T-helper 1 cell treated with Interleukin-12 subunit alpha and Interleukin-12 subunit beta and Interleukin-4 antibody, amounts not matched to agents 30 ng/mL and 1 ng/mL, for 36 hours (primary cell): ENCODE measurements at regions not wholly inside any gene's neighbourhood (a gene's known extent, or its start where the extent isn't known, plus 50 kb on each side); places are given as distances from the start of the nearest gene placed in this dataset.

Experiments used
- intact Hi-C: fragments of 100-400 bp; cut with micrococcal nuclease; formaldehyde crosslinking; loops from one replicate; pipeline ENCODE4 v1.15.1; 2024

- intact Hi-C loops, result no loop called here
Observed at GRCh38 chr17:73882590-73882989, 238.3 kb upstream of the SDK2 start.

- intact Hi-C loops, result no loop called here
Observed at GRCh38 chr17:73883175-73883574, 238.9 kb upstream of the SDK2 start.

GRCh38 chr17:73887739-73888138 is 243.5 kb upstream of the SDK2 start:
- intact Hi-C loops, result no loop called here

- intact Hi-C loops, result no loop called here
Observed at GRCh38 chr17:73888862-73889261, 244.6 kb upstream of the SDK2 start.

- intact Hi-C loops, result no loop called here
Observed at GRCh38 chr17:73889439-73889838, 245.2 kb upstream of the SDK2 start.

- intact Hi-C loops, result no loop called here
Observed at GRCh38 chr17:73890831-73891405, 246.7 kb upstream of the SDK2 start.

GRCh38 chr17:73895157-73895556 is 250.9 kb upstream of the SDK2 start:
- intact Hi-C loops, result no loop called here

GRCh38 chr17:73896966-73897365 is 252.7 kb upstream of the SDK2 start:
- intact Hi-C loops, result no loop called here

GRCh38 chr17:73899839-73900238 is 255.6 kb upstream of the SDK2 start:
- intact Hi-C loops, result no loop called here

GRCh38 chr17:73900516-73900915 is 256.3 kb upstream of the SDK2 start:
- intact Hi-C loops, result no loop called here

- intact Hi-C loops, result no loop called here
Observed at GRCh38 chr17:73901249-73901648, 257.0 kb upstream of the SDK2 start.

- intact Hi-C loops, result no loop called here
Observed at GRCh38 chr17:73901661-73902415, 257.6 kb upstream of the SDK2 start.

- intact Hi-C loops, result no loop called here
Observed at GRCh38 chr17:73902416-73903181, 258.4 kb upstream of the SDK2 start.

GRCh38 chr17:73906896-73907870 is 262.9 kb upstream of the SDK2 start:
- intact Hi-C loops, result no loop called here

GRCh38 chr17:73909186-73909585 is 264.9 kb upstream of the SDK2 start:
- intact Hi-C loops, result no loop called here

- intact Hi-C loops, result no loop called here
Observed at GRCh38 chr17:73910206-73910605, 266.0 kb upstream of the SDK2 start.

GRCh38 chr17:73910821-73911515 is 266.7 kb upstream of the SDK2 start:
- intact Hi-C loops, result no loop called here

GRCh38 chr17:73911726-73912372 is 267.6 kb upstream of the SDK2 start:
- intact Hi-C loops, result no loop called here

- intact Hi-C loops, result no loop called here
Observed at GRCh38 chr17:73912373-73912746, 268.1 kb upstream of the SDK2 start.
